ENCODE measurements at regions not wholly inside any gene's neighbourhood (a gene's known extent, or its start where the extent isn't known, plus 50 kb on each side); places are given as distances from the start of the nearest gene placed in this dataset.

DNA sequence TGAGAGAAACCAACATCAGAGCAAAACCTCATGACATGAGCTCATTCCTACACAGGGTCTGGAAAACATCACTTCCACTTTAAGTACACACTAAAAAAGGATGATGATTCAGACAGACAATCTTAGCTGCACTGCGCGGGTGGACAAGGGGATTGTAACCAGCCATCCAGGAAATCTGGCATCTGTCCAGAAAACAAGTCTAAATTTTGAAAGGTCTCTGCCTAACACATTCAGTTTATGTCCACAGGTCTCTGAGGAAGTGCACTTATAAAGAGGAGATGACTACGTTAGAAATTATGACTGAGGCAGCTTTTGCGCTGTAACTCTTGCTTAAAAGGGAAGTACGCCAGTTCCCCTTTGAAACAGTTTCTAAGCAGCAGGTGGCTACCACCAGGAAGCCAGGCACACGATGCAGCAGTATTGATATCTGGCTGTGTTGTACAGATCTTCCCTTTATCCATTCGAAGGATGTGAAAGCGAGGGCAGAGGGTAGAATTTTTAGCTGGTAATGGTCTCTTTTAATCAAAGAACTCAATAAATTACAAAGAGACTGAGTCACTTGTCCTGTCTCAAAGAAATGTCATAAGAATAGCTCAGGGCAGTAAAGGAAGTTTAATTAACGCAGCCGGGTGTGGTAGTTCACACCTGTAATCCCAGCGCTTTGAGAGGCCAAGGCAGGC lies 128.0 kb downstream of the SETD4 start:
- H3K4me3 Mint-ChIP-seq = no peak overlapping the region
- Histone ChIP-seq H2BK15ac (ENCODE audit: low read depth, low read length) (no peak overlapping the region), H2AK5ac (ENCODE audit: insufficient read length, low read length) (no peak overlapping the region), H3K56ac (ENCODE audit: insufficient read length, low read depth, low read length) (no peak overlapping the region), H2BK12ac (ENCODE audit: insufficient read length, low read depth, low read length) (no peak overlapping the region), H3K27ac (ENCODE audit: insufficient read length, low read depth, low read length) (no peak overlapping the region), H4K8ac (replicated peaks; ENCODE audit: insufficient read length, low read depth, low read length) (no peak overlapping the region), H3K14ac (ENCODE audit: insufficient read depth, low read length) (no peak overlapping the region), H3K18ac (ENCODE audit: insufficient read length, low read depth, low read length) (no peak overlapping the region), H3K9ac (ENCODE audit: extremely low read depth, insufficient read length, low read length) (no peak overlapping the region), H4K91ac (ENCODE audit: insufficient read length, low read depth, low read length) (no peak overlapping the region), H2BK20ac (ENCODE audit: low read depth, low read length, poor library complexity, severe bottlenecking) (no peak overlapping the region), H3K79me1 (ENCODE audit: insufficient read depth, low read depth, low read length, poor library complexity, severe bottlenecking) (no peaks in the 10 kb centered on the region), H3K23me2 (ENCODE audit: insufficient read length, low read depth, low read length, poor library complexity, severe bottlenecking) (no peaks in the 10 kb centered on the region), H4K20me1 (ENCODE audit: control insufficient read depth, insufficient read depth, insufficient read length) (no peaks in the 10 kb centered on the region), H3K4me2 (ENCODE audit: insufficient read depth, insufficient read length, low read length) (no peak overlapping the region), H3T11ph (ENCODE audit: low read length) (no peak overlapping the region), H3K4me1 (ENCODE audit: insufficient read depth, low read length) (no peaks in the 10 kb centered on the region), H3K27me3 (ENCODE audit: insufficient read depth, low read length) (no peaks in the 10 kb centered on the region), H4K5ac (ENCODE audit: insufficient read length, low read depth, low read length) (no peak overlapping the region), H3K79me2 (ENCODE audit: insufficient read depth, low read length) (no peaks in the 10 kb centered on the region), H3K23ac (ENCODE audit: insufficient read length, low read depth, low read length) (no peak overlapping the region), H2BK5ac (ENCODE audit: insufficient read length, low read length) (no peak overlapping the region), H2BK120ac (ENCODE audit: low read depth, low read length, poor library complexity, severe bottlenecking) (no peak overlapping the region), H3K4ac (ENCODE audit: low read depth, low read length) (no peak overlapping the region), H3K9me3 (ENCODE audit: control insufficient read depth, low read depth, low read length) (no peaks in the 10 kb centered on the region), H2AFZ (ENCODE audit: low read length) (no peak overlapping the region)
- H3K27ac Mint-ChIP-seq = no peak overlapping the region
- H3K9me3 Mint-ChIP-seq = no peaks in the 10 kb centered on the region
- WGBS (ENCODE audit: extremely low coverage, insufficient read length, low lambda C conversion rate) = no CpG with 5 or more reads among the region's 11 CpGs
- H3K27me3 Mint-ChIP-seq (ENCODE audit: low read depth) = no peaks in the 10 kb centered on the region; the same call in 1 of the 2 replicates
- DNase-seq = no peak
- no peaks in the 10 kb centered on the region for H3K36me3 Mint-ChIP-seq (ENCODE audit: insufficient read depth in 1 of 3, low read depth in 3 of 3)
- TF ChIP-seq, protein P1, sequence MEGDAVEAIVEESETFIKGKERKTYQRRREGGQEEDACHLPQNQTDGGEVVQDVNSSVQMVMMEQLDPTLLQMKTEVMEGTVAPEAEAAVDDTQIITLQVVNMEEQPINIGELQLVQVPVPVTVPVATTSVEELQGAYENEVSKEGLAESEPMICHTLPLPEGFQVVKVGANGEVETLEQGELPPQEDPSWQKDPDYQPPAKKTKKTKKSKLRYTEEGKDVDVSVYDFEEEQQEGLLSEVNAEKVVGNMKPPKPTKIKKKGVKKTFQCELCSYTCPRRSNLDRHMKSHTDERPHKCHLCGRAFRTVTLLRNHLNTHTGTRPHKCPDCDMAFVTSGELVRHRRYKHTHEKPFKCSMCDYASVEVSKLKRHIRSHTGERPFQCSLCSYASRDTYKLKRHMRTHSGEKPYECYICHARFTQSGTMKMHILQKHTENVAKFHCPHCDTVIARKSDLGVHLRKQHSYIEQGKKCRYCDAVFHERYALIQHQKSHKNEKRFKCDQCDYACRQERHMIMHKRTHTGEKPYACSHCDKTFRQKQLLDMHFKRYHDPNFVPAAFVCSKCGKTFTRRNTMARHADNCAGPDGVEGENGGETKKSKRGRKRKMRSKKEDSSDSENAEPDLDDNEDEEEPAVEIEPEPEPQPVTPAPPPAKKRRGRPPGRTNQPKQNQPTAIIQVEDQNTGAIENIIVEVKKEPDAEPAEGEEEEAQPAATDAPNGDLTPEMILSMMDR (conservative IDR thresholded peaks at IDR 0.05) = no peak
- no peaks in the 10 kb centered on the region for H3K4me1 Mint-ChIP-seq

Data from H9 (cell line).